PC-3 (cell line): ENCODE measurements at regions not wholly inside any gene's neighbourhood (a gene's known extent, or its start where the extent isn't known, plus 50 kb on each side); places are given as distances from the start of the nearest gene placed in this dataset.

Source experiments
- ATAC-seq: fragments of 200-7000 bp; cut with Tn5 transposase; 2 replicates; pipeline ENCODE4 v1.9.1; 2020; ENCODE audit warnings: mild to moderate bottlenecking, moderate library complexity
- BruUV-seq: library from RNA; stranded (reverse); fragments of 400-500 nt; replicated peaks from 2 replicates; lab custom pipeline; 2021; lab: Mats Ljungman, UMichigan
- CTCF ChIA-PET: fragments of 300-600 bp; sonication (Branson Sonifier 250); formaldehyde crosslinking; loops from one replicate; lab custom pipeline; 2022; ENCODE audit warnings: antibody characterized with exemption; lab: Charles Lee
- POLR2A ChIA-PET: fragments of 300-600 bp; sonication (Branson Sonifier 250); formaldehyde crosslinking; loops from one replicate; lab custom pipeline; 2022; ENCODE audit warnings: antibody characterized with exemption; ENCODE audit not compliant: unreplicated experiment; lab: Charles Lee
- DNase-seq: peaks from one replicate; pipeline ENCODE4 v3.0.0-alpha.2; 2015
- H2AFZ ChIP-seq: fragments of 300-600 bp; sonication (generic); 2 replicates; pipeline ENCODE4 v1.6.0; 2016; ENCODE audit warnings: antibody characterized with exemption, low read length
- H3F3A ChIP-seq: fragments of 300-600 bp; sonication (generic); one replicate; pipeline ENCODE4 v1.6.0; 2017; ENCODE audit warnings: antibody characterized with exemption, low read length, control low read depth, mild to moderate bottlenecking; ENCODE audit not compliant: unreplicated experiment
- H3K27ac ChIP-seq: fragments of 300-600 bp; sonication (generic); 2 replicates; pipeline ENCODE4 v1.5.1; 2016; ENCODE audit warnings: mild to moderate bottlenecking, low read length
- H3K27me3 ChIP-seq: fragments of 300-600 bp; sonication (generic); 2 replicates; pipeline ENCODE4 v1.6.1; 2016; ENCODE audit warnings: low read length, mixed read lengths
- H3K36me3 ChIP-seq: fragments of 300-600 bp; sonication (generic); 2 replicates; pipeline ENCODE4 v1.6.1; 2016; ENCODE audit warnings: low read depth, mixed run types, low read length, mixed read lengths
- H3K4me1 ChIP-seq: fragments of 300-600 bp; sonication (generic); 2 replicates; pipeline ENCODE4 v1.5.1; 2016; ENCODE audit warnings: low read length; ENCODE audit not compliant: insufficient read depth
- H3K4me2 ChIP-seq: fragments of 300-600 bp; sonication (generic); 2 replicates; pipeline ENCODE4 v1.6.0; 2016; ENCODE audit warnings: low read length
- H3K4me3 ChIP-seq: fragments of 300-600 bp; sonication (generic); 2 replicates; pipeline ENCODE4 v1.5.1; 2016; ENCODE audit warnings: mild to moderate bottlenecking, low read length, mixed read lengths
- H3K79me2 ChIP-seq: fragments of 300-600 bp; sonication (generic); 2 replicates; pipeline ENCODE4 v1.6.1; 2017; ENCODE audit warnings: low read length, mixed read lengths
- H3K9ac ChIP-seq: fragments of 300-600 bp; sonication (generic); 2 replicates; pipeline ENCODE4 v1.6.0; 2016; ENCODE audit warnings: mild to moderate bottlenecking, low read length
- H3K9me2 ChIP-seq: fragments of 300-600 bp; sonication (generic); replicated peaks from 2 replicates; pipeline ENCODE4 v1.6.1; 2016; ENCODE audit warnings: mixed run types, low read length, mixed read lengths
- H3K9me3 ChIP-seq: fragments of 300-600 bp; sonication (generic); 2 replicates; pipeline ENCODE4 v1.6.1; 2016; ENCODE audit warnings: low read length, mixed read lengths
- H4K20me1 ChIP-seq: fragments of 300-600 bp; sonication (generic); 2 replicates; pipeline ENCODE4 v1.6.1; 2016; ENCODE audit warnings: low read length, mixed read lengths
- EZH2 ChIP-seq: fragments of 300-600 bp; sonication (generic); IDR thresholded peaks from one replicate; pipeline ENCODE4 v1.6.1; 2017; ENCODE audit warnings: antibody characterized with exemption, mild to moderate bottlenecking, low read length; ENCODE audit not compliant: unreplicated experiment
- EZH2phosphoT487 ChIP-seq: fragments of 300-600 bp; sonication (generic); IDR thresholded peaks from 2 replicates; pipeline ENCODE4 v1.6.1; 2018; ENCODE audit warnings: mild to moderate bottlenecking, antibody characterized with exemption, low read length, borderline replicate concordance
- intact Hi-C: fragments of 100-400 bp; cut with micrococcal nuclease; formaldehyde crosslinking; loops from 2 replicates; pipeline ENCODE4 v1.9.0; 2023
- TF ChIP-seq, protein P1 (sequence below): fragments of 300-600 bp; sonication (generic); conservative IDR thresholded peaks from 2 replicates; pipeline ENCODE4 v1.5.1; 2017; ENCODE audit warnings: antibody characterized with exemption, low read depth, mild to moderate bottlenecking, low read length

DNA sequence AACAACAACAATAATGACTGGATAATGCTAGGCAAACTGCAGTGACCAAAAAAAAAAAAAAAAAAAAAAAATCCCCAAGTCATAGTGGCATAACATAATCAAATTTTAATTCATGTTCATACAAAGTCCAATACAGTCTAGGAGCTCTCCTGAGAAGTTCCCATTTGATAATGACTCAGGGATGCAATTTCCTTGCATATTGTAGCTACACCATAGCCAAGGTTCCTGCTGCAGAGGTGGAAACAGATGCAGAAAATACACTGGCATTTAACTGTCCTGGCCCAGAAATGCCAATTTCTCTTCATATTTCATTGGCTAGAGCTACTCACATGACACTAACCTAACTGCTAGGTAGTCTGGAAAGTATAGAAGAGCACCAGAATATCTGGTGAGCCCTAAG, 72.2 kb upstream of the SLC12A2 start:
- no peaks in the 10 kb centered on the region for H3K9me3 ChIP-seq
- no peak overlapping the region for H3K27ac ChIP-seq
- no peaks in the 10 kb centered on the region for H3K36me3 ChIP-seq
- H3K4me2 ChIP-seq = no peak overlapping the region
- TF ChIP-seq, protein P1, sequence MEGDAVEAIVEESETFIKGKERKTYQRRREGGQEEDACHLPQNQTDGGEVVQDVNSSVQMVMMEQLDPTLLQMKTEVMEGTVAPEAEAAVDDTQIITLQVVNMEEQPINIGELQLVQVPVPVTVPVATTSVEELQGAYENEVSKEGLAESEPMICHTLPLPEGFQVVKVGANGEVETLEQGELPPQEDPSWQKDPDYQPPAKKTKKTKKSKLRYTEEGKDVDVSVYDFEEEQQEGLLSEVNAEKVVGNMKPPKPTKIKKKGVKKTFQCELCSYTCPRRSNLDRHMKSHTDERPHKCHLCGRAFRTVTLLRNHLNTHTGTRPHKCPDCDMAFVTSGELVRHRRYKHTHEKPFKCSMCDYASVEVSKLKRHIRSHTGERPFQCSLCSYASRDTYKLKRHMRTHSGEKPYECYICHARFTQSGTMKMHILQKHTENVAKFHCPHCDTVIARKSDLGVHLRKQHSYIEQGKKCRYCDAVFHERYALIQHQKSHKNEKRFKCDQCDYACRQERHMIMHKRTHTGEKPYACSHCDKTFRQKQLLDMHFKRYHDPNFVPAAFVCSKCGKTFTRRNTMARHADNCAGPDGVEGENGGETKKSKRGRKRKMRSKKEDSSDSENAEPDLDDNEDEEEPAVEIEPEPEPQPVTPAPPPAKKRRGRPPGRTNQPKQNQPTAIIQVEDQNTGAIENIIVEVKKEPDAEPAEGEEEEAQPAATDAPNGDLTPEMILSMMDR = no peak
- TF ChIP-seq EZH2phosphoT487 = no peak
- TF ChIP-seq EZH2 = no peak
- no peak overlapping the region for H2AFZ ChIP-seq
- no peaks in the 10 kb centered on the region for H3K79me2 ChIP-seq
- ChIA-PET POLR2A (no interaction called here), CTCF (no interaction called here)
- H3K4me1 ChIP-seq = no peaks in the 10 kb centered on the region
- no peaks in the 10 kb centered on the region for H3K27me3 ChIP-seq
- no peaks in the 10 kb centered on the region for H3F3A ChIP-seq
- DNase-seq (no peak), ATAC-seq (no peak)
- H3K4me3 ChIP-seq = no peak overlapping the region
- no TSS peak for BruUV-seq
- H4K20me1 ChIP-seq = no peaks in the 10 kb centered on the region
- H3K9me2 ChIP-seq = no peaks in the 10 kb centered on the region
- intact Hi-C loops = no loop called here
- H3K9ac ChIP-seq = no peak overlapping the region

DNA sequence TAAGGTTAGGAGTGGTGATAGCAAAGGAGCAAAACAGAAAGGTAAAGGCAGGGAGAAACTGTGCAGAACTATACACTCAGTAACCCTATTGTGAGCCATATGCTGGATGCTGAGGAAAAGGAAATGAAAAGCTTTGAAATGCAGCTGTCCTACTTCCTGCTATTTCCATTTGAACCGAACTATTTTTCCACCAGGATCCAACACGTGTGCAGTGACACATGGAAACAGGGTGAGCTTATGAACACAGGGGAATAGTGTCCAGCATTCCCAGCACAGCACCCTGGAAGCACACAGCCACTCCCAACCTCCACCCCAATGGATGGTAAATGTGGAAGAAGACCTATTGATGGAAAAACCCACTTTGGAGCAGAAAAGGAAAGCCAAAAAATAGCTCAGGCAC, 69.0 kb upstream of the SLC12A2 start:
- intact Hi-C loops = no loop called here
- ChIA-PET CTCF (no interaction called here), POLR2A (no interaction called here)
- no peaks in the 10 kb centered on the region for H3K9me2 ChIP-seq
- no peaks in the 10 kb centered on the region for H3K27me3 ChIP-seq
- no peaks in the 10 kb centered on the region for H4K20me1 ChIP-seq
- no peak for TF ChIP-seq EZH2phosphoT487
- TF ChIP-seq EZH2 = no peak
- TF ChIP-seq, protein P1 = no peak
- H3K4me3 ChIP-seq = no peak overlapping the region
- H3K9me3 ChIP-seq = no peaks in the 10 kb centered on the region
- H2AFZ ChIP-seq = no peak overlapping the region
- no TSS peak for BruUV-seq
- DNase-seq = no peak
- no peaks in the 10 kb centered on the region for H3K4me1 ChIP-seq
- H3K9ac ChIP-seq = no peak overlapping the region
- no peaks in the 10 kb centered on the region for H3F3A ChIP-seq
- no peak overlapping the region for H3K27ac ChIP-seq
- no peaks in the 10 kb centered on the region for H3K36me3 ChIP-seq
- no peak overlapping the region for H3K4me2 ChIP-seq
- no peak for ATAC-seq
- H3K79me2 ChIP-seq = no peaks in the 10 kb centered on the region

DNA sequence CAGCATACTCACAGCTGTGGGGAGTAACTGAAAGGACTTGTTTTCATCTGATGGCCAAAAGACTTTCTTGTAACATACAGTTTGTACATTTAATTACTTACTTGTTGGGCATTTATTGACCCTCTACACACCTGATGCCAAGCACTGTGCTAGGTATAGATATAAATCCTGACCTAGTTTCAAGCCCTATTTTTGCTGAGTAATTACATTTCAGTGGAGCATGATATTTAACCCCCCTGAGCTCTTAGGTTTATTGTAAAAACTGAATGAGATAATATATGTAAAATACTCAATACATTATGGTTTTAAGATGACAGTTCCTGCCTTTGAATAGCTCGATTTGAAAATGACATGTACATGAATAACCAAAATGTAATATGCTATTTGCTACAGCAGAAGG, 68.1 kb upstream of the SLC12A2 start:
- Histone ChIP-seq H3K4me2 (no peak overlapping the region), H3K79me2 (no peaks in the 10 kb centered on the region), H3K9me3 (no peaks in the 10 kb centered on the region), H2AFZ (no peak overlapping the region), H3F3A (no peaks in the 10 kb centered on the region), H3K27ac (no peak overlapping the region), H4K20me1 (no peaks in the 10 kb centered on the region), H3K36me3 (no peaks in the 10 kb centered on the region), H3K9ac (no peak overlapping the region), H3K27me3 (no peaks in the 10 kb centered on the region), H3K4me1 (no peaks in the 10 kb centered on the region), H3K9me2 (no peaks in the 10 kb centered on the region), H3K4me3 (no peak overlapping the region)
- DNase-seq (no peak), ATAC-seq (no peak)
- ChIA-PET CTCF (no interaction called here), POLR2A (no interaction called here)
- BruUV-seq = no TSS peak
- TF ChIP-seq EZH2 (no peak), EZH2phosphoT487 (no peak)
- intact Hi-C loops = no loop called here
